Ovary (tissue), 7 donors: ENCODE measurements at regions not wholly inside any gene's neighbourhood (a gene's known extent, or its start where the extent isn't known, plus 50 kb on each side); places are given as distances from the start of the nearest gene placed in this dataset.

ENCODE experiments used
- DNase-seq, 5 donors: peaks; one replicate each; pipeline ENCODE4 v3.0.0-alpha.2; 2019 to 2020
- H3K27ac ChIP-seq, 2 donors: fragments of 200-600 bp; one replicate each; pipeline versions ENCODE4 v1.5.1 to v1.8.0; 2019 to 2022
- H3K27me3 ChIP-seq: fragments of 200-600 bp; one replicate; pipeline ENCODE4 v1.8.0; 2022
- H3K36me3 ChIP-seq: fragments of 200-600 bp; sonication (generic); one replicate; pipeline ENCODE4 v1.5.1; 2019
- H3K4me1 ChIP-seq: one replicate; pipeline ENCODE4 v1.8.1; 2013; ENCODE audit warnings: mild to moderate bottlenecking, moderate library complexity; ENCODE audit not compliant: insufficient read depth
- H3K4me3 ChIP-seq: fragments of 200-600 bp; sonication (generic); one replicate; pipeline ENCODE4 v1.5.1; 2017
- H3K9me3 ChIP-seq, 2 donors: fragments of 200-600 bp in 1 of 2; sonication (generic) in 1 of 2; one replicate each; pipeline versions ENCODE4 v1.5.1 to v1.8.1; 2013 to 2019; ENCODE audit warnings: mild to moderate bottlenecking in 1 of 2, moderate library complexity in 1 of 2
- EP300 ChIP-seq: sonication (generic); formaldehyde crosslinking; IDR thresholded peaks from one replicate; pipeline ENCODE4 v1.6.1; 2017; ENCODE audit warnings: antibody characterized with exemption
- POLR2A ChIP-seq: fragments of 450-650 bp; IDR thresholded peaks from one replicate; pipeline ENCODE4 v1.6.1; 2017; ENCODE audit warnings: antibody characterized with exemption, mild to moderate bottlenecking, moderate library complexity
- WGBS, 3 donors: extraction: QIAGEN DNeasy Blood & Tissue Kit in 1 of 3; methylation state at CpG; one replicate each; pipeline versions ENCODE4 v1.1.5 to v1.1.7; 2013 to 2017; 5-methylcytosine and 5-hydroxymethylcytosine counted together
- intact Hi-C, 4 donors: fragments of 100-400 bp; cut with DNase I; formaldehyde crosslinking; loops; one replicate each; pipeline versions ENCODE4 v1.11.0 to v1.15.1; 2022 to 2023
- TF ChIP-seq, protein P1 (sequence below), 3 donors: fragments of 450-650 bp in 2 of 3; fragments of 200-600 bp in 1 of 3; IDR thresholded peaks; one replicate each; pipeline versions ENCODE4 v1.5.1 to v1.8.0; 2016 to 2022; ENCODE audit warnings: antibody characterized with exemption in 3 of 3, mild to moderate bottlenecking in 1 of 3
- donor health status: DM: no; HTN: no; CAD: no; lungs with moderate emphysema.
- donor health status: DM: no; HTN: no; CAD: no.
- donor health status: Bipolar disorder and iron deficiency.
- donor health status: DM: no; HTN: no; CAD: no.
- donor health status: DM: yes; HTN: yes; CAD: no.

DNA sequence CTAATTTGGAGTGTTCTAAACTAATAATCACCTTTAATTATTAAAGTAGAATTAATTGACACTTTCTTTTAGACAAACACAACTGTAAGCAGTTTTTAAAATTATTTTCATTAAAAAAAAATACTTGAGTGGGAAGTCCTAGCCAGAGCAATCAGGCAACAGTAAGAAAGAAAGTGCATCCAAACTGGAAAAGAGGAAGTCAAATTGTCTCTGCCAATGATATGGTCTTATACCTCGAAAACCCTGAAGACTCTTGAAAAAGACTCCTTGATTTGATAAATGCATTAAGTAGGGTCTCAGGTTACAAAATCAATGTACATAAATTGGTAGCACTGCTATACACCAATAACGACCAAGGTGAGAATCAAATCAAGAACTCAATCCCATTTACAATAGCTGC, 83.0 kb upstream of the GADD45A start:
- Histone ChIP-seq H3K4me1 (peaks cover 10% of the 10 kb centered on the region), H3K27me3 (no peaks in the 10 kb centered on the region), H3K36me3 (no peaks in the 10 kb centered on the region), H3K9me3 (no peaks in the 10 kb centered on the region), H3K4me3 (no peak overlapping the region), H3K27ac (no peak overlapping the region)
- TF ChIP-seq POLR2A: no peak
- DNase-seq: no peak
- WGBS, 3 donors: 90 to 92% (median 90%) methylated on average over 2 of the region's 2 CpGs
- intact Hi-C loops: no loop called here

DNA sequence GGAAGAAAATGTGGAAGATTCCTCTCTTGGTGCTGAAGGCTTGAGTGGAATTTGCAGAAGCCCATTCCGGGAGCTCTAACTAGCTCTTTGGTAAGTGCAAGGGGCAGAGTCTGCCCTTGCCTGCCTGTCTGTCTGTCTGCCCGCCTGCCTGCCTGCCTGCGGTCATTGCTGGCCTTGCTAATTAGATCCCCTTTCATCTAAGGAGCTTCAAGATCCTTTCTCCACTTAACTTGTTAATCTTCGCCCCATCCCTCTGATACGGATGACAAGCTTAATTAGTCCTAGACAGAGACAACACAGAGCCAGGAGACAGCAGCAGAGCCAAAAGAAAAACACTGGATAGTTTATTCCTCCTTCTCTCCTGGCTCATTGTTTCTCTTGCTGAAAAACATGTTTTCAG, 80.2 kb upstream of the GADD45A start:
- Histone ChIP-seq H3K4me1 (peaks cover 16% of the 10 kb centered on the region), H3K27me3 (no peaks in the 10 kb centered on the region), H3K9me3 (no peaks in the 10 kb centered on the region), H3K4me3 (no peak overlapping the region), H3K36me3 (no peaks in the 10 kb centered on the region), H3K27ac (peak overlapping the region in 1 of 2 donors; percentile 50)
- intact Hi-C loops: no loop called here
- WGBS, 3 donors: 19 to 34% (median 25%) methylated on average over 5 of the region's 5 CpGs
- no peak for DNase-seq
- no peak for TF ChIP-seq EP300
- TF ChIP-seq POLR2A: no peak
- TF ChIP-seq, protein P1, sequence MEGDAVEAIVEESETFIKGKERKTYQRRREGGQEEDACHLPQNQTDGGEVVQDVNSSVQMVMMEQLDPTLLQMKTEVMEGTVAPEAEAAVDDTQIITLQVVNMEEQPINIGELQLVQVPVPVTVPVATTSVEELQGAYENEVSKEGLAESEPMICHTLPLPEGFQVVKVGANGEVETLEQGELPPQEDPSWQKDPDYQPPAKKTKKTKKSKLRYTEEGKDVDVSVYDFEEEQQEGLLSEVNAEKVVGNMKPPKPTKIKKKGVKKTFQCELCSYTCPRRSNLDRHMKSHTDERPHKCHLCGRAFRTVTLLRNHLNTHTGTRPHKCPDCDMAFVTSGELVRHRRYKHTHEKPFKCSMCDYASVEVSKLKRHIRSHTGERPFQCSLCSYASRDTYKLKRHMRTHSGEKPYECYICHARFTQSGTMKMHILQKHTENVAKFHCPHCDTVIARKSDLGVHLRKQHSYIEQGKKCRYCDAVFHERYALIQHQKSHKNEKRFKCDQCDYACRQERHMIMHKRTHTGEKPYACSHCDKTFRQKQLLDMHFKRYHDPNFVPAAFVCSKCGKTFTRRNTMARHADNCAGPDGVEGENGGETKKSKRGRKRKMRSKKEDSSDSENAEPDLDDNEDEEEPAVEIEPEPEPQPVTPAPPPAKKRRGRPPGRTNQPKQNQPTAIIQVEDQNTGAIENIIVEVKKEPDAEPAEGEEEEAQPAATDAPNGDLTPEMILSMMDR (IDR thresholded peaks at IDR 0.05): no peak

DNA sequence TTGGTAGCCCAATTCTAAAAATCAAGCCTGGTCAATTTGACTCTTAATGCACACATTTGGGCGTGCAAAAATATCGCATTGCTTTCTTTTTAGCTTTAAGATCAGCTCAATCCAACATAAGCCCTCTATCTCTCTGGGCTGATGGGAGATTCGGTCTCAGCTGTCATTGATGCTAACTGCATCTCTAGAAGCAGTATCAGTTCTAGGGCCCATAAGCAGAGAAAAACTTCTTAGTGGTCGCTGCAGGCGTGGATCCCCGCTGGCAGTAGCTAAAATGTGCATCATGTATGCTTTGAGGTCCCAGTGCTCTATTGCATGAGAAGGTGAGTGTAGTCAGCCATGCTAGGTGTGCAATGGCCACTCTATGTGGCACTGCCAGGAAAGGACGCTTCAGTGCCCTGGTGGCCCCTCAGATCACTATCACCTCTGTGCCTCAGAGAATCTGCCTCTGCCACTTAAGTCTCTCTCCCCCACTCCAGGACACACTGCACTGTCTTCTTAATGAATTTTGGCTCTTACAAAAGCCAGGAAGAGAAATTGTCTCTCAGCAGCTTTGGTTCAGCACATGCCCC, 79.7 kb upstream of the GADD45A start:
- WGBS, 3 donors: 64 to 69% (median 65%) methylated on average over 7 of the region's 7 CpGs
- no peak for DNase-seq
- intact Hi-C loops: no loop called here
- TF ChIP-seq, protein P1 (IDR thresholded peaks at IDR 0.05): no peak
- TF ChIP-seq EP300: no peak
- no peak for TF ChIP-seq POLR2A
- Histone ChIP-seq H3K27ac (no peak overlapping the region), H3K4me3 (no peak overlapping the region), H3K9me3 (no peaks in the 10 kb centered on the region), H3K36me3 (no peaks in the 10 kb centered on the region), H3K4me1 (peaks cover 16% of the 10 kb centered on the region), H3K27me3 (no peaks in the 10 kb centered on the region)

DNA sequence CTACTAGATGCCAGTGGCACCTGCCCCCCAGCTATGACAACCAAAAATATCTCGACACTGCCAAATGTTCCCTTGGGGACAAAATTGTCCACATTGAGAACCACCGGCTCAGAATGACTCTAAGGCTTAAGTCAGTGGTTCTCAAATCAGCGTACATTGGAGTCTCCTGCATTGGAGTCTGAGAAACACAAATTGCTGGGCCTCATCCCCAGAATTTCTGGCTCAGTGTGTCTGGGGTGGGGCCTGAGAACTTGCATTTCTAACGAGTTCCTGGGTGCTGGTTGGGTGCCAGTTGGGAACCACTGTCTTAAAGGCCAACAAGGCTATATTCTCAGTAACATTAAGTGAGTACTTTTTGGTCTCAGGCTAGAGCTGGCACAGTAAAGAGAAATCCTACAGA, 77.7 kb upstream of the GADD45A start:
- Histone ChIP-seq H3K27ac (no peak overlapping the region), H3K9me3 (no peaks in the 10 kb centered on the region), H3K4me1 (peaks cover 18% of the 10 kb centered on the region), H3K36me3 (no peaks in the 10 kb centered on the region), H3K4me3 (no peak overlapping the region), H3K27me3 (no peaks in the 10 kb centered on the region)
- intact Hi-C loops: no loop called here
- DNase-seq: no peak
- TF ChIP-seq, protein P1 (IDR thresholded peaks at IDR 0.05): no peak
- TF ChIP-seq POLR2A (no peak), EP300 (no peak)
- 80% methylated on average over 4 of the region's 4 CpGs for WGBS, 3 donors

DNA sequence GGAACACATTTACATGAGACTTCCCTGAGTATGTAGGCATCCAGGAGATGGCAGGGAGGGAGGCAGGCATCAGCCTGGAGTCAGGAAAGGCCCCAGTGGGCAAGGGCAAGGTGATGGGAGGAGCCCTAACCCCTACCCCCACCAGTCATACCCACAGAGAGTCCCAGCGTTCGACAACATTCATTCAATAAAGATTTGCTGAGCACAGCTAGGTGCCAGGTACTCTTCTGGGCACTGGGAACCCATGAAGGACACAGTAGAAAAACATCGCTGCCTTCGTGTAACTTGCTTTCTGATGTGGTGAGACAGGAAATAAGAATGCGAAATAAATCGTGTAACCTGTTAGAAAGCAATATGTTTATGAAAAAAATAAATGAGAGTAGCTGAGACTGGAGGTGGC, 77.3 kb upstream of the GADD45A start:
- Histone ChIP-seq H3K27ac (no peak overlapping the region), H3K27me3 (no peaks in the 10 kb centered on the region), H3K36me3 (no peaks in the 10 kb centered on the region), H3K4me1 (peaks cover 19% of the 10 kb centered on the region), H3K9me3 (no peaks in the 10 kb centered on the region), H3K4me3 (no peak overlapping the region)
- intact Hi-C loops: no loop called here
- TF ChIP-seq POLR2A (no peak), EP300 (no peak)
- TF ChIP-seq, protein P1 (IDR thresholded peaks at IDR 0.05): no peak
- DNase-seq: no peak
- 94 to 95% (median 95%) methylated on average over 6 of the region's 6 CpGs for WGBS, 3 donors
